B cell (primary cell): ENCODE measurements at regions not wholly inside any gene's neighbourhood (a gene's known extent, or its start where the extent isn't known, plus 50 kb on each side); places are given as distances from the start of the nearest gene placed in this dataset.

ENCODE experiments used
- ATAC-seq: fragments of 200-7000 bp; cut with Tn5 transposase; one replicate; pipeline ENCODE4 v1.10.0; 2021; ENCODE audit warnings: low read depth, mild to moderate bottlenecking, moderate number of reproducible peaks, moderate library complexity
- CTCF ChIA-PET: fragments of 350-600 bp; sonication (Branson Sonifier 250); formaldehyde crosslinking; loops from one replicate; lab custom pipeline; 2021; ENCODE audit warnings: antibody characterized with exemption, inconsistent platforms; lab: Charles Lee
- POLR2A ChIA-PET: fragments of 350-600 bp; sonication (Branson Sonifier 250); formaldehyde crosslinking; loops from one replicate; lab custom pipeline; 2021; ENCODE audit warnings: antibody characterized with exemption; lab: Charles Lee
- DNase-seq: peaks from one replicate; pipeline ENCODE4 v3.0.0; 2013
- H2AFZ ChIP-seq: 2 replicates; pipeline ENCODE4 v1.6.1; 2012; ENCODE audit warnings: mild to moderate bottlenecking, low read depth, low read length; ENCODE audit not compliant: insufficient read depth, poor library complexity, severe bottlenecking
- H3K27ac ChIP-seq, 2 donors: 1 replicate in 1 of 2; 2 replicates in 1 of 2; pipeline ENCODE4 v1.5.1; 2012 to 2013; ENCODE audit warnings: low read length in 2 of 2, mild to moderate bottlenecking in 2 of 2, moderate library complexity in 1 of 2
- H3K27me3 ChIP-seq, 4 experiments: fragments of 200-600 bp in 1 of 4; sonication (generic) in 1 of 4; replicated peaks in 1 of 4; 1 replicate in 2 of 4; 2 replicates in 2 of 4; pipeline versions ENCODE4 v1.6.1 to v1.7.0; 2013 to 2016; ENCODE audit warnings: low read length in 3 of 4, mild to moderate bottlenecking in 2 of 4, mixed read lengths in 1 of 4, moderate library complexity in 1 of 4; ENCODE audit not compliant: insufficient read depth in 4 of 4, control insufficient read depth in 3 of 4; ENCODE audit errors: control extremely low read depth in 1 of 4
- H3K36me3 ChIP-seq, 2 experiments: replicated peaks in 1 of 2; 1 replicate in 1 of 2; 2 replicates in 1 of 2; pipeline versions ENCODE4 v1.6.1 to v1.7.1; 2013; ENCODE audit warnings: low read length in 1 of 2; ENCODE audit not compliant: insufficient read depth in 2 of 2, control insufficient read depth in 1 of 2; ENCODE audit errors: control extremely low read depth in 1 of 2, extremely low read depth in 1 of 2
- H3K4me1 ChIP-seq, 2 donors: fragments of 200-600 bp in 1 of 2; sonication (generic) in 1 of 2; 1 replicate in 1 of 2; 2 replicates in 1 of 2; pipeline versions ENCODE4 v1.5.1 to v1.6.1; 2013 to 2017; ENCODE audit warnings: low read length in 2 of 2; ENCODE audit not compliant: control insufficient read depth in 2 of 2, insufficient read depth in 2 of 2
- H3K4me2 ChIP-seq: replicated peaks from 2 replicates; pipeline ENCODE3; 2012; ENCODE audit warnings: mild to moderate bottlenecking, low read depth, low read length; ENCODE audit not compliant: poor library complexity, severe bottlenecking
- H3K4me3 ChIP-seq, 5 experiments: fragments of 200-600 bp in 1 of 5; sonication (generic) in 1 of 5; 1 replicate in 3 of 5; 2 replicates in 2 of 5; pipeline versions ENCODE4 v1.5.1 to v1.7.0; 2011 to 2016; ENCODE audit warnings: low read length in 4 of 5, mild to moderate bottlenecking in 4 of 5, low read depth in 2 of 5, control low read depth in 1 of 5, moderate library complexity in 1 of 5; ENCODE audit not compliant: insufficient read depth in 1 of 5; ENCODE audit errors: control extremely low read depth in 1 of 5, extremely low read depth in 1 of 5
- H3K79me2 ChIP-seq: fragments of 200-600 bp; sonication (generic); one replicate; pipeline ENCODE4 v1.6.0; 2016; ENCODE audit warnings: low read length; ENCODE audit not compliant: control insufficient read depth, insufficient read depth
- H3K9ac ChIP-seq: fragments of 200-600 bp; sonication (generic); 2 replicates; pipeline ENCODE4 v1.6.1; 2017; ENCODE audit warnings: mild to moderate bottlenecking, low read length, moderate library complexity
- H3K9me3 ChIP-seq, 3 donors: one replicate each; pipeline versions ENCODE4 v1.6.1 to v1.7.1; 2013; ENCODE audit warnings: low read length in 2 of 3; ENCODE audit not compliant: control insufficient read depth in 2 of 3, insufficient read depth in 1 of 3; ENCODE audit errors: control extremely low read depth in 1 of 3
- H4K20me1 ChIP-seq: 2 replicates; pipeline ENCODE4 v1.6.0; 2012; ENCODE audit warnings: mild to moderate bottlenecking, low read length; ENCODE audit not compliant: insufficient read depth, control insufficient read depth, poor library complexity, severe bottlenecking
- H3K27ac Mint-ChIP-seq: one replicate; pipeline ENCODE4 v1.8.0; 2021; ENCODE audit warnings: mixed read lengths
- H3K27me3 Mint-ChIP-seq: one replicate; pipeline ENCODE4 v1.8.0; 2021; ENCODE audit warnings: mixed read lengths
- H3K4me1 Mint-ChIP-seq: one replicate; pipeline ENCODE4 v1.8.0; 2021; ENCODE audit warnings: mixed read lengths
- H3K4me3 Mint-ChIP-seq: one replicate; pipeline ENCODE4 v1.8.0; 2021; ENCODE audit warnings: mixed read lengths
- H3K9me3 Mint-ChIP-seq: one replicate; pipeline ENCODE4 v1.8.0; 2022; ENCODE audit warnings: mixed read lengths; ENCODE audit not compliant: insufficient read depth
- CTCF ChIP-seq: fragments of 200-600 bp; IDR thresholded peaks from one replicate; pipeline ENCODE4 v1.8.0; 2022; ENCODE audit warnings: antibody characterized with exemption, mild to moderate bottlenecking
- EZH2 ChIP-seq: IDR thresholded peaks from 2 replicates; pipeline ENCODE4 v1.6.1; 2012; ENCODE audit warnings: borderline replicate concordance, low read depth, mild to moderate bottlenecking, moderate library complexity, low read length; ENCODE audit not compliant: insufficient read depth, poor library complexity, severe bottlenecking
- WGBS: methylation state at CpG from one replicate; pipeline ENCODE4 v1.1.5; 2013; ENCODE audit warnings: missing lambda C conversion rate; ENCODE audit not compliant: insufficient coverage; 5-methylcytosine and 5-hydroxymethylcytosine counted together
- intact Hi-C: fragments of 100-400 bp; cut with micrococcal nuclease; formaldehyde crosslinking; loops from one replicate; pipeline ENCODE4 v1.10.0; 2022

- TF ChIP-seq EZH2: no peak
- Histone ChIP-seq H3K4me2 (no peak overlapping the region), H3K4me1 (no peaks in the 10 kb centered on the region), H2AFZ (no peak overlapping the region), H4K20me1 (no peaks in the 10 kb centered on the region), H3K27ac (no peak overlapping the region), H3K4me3 (no peak overlapping the region), H3K27me3 (no peaks in the 10 kb centered on the region), H3K36me3 (no peaks in the 10 kb centered on the region), H3K79me2 (no peaks in the 10 kb centered on the region), H3K9ac (no peak overlapping the region), H3K9me3 (peaks cover 0 to 9% (median 0%) of the 10 kb centered on the region in 3 donors)
- intact Hi-C loops: no loop called here
- H3K9me3 Mint-ChIP-seq: no peaks in the 10 kb centered on the region
- POLR2A ChIA-PET: no interaction called here
- H3K27ac Mint-ChIP-seq: no peak overlapping the region
- ATAC-seq: no peak
- CTCF ChIA-PET: no interaction called here
- peaks cover 4% of the 10 kb centered on the region for H3K4me1 Mint-ChIP-seq
- H3K4me3 Mint-ChIP-seq: no peak overlapping the region
- no peak for DNase-seq
- WGBS: 82% methylated on average over 6 of the region's 8 CpGs
- no peaks in the 10 kb centered on the region for H3K27me3 Mint-ChIP-seq
Observed at GRCh38 chr11:26150031-26150430, 181.9 kb upstream of the ANO3 start.

GRCh38 chr11:26158251-26158650 is 173.7 kb upstream of the ANO3 start:
- Histone ChIP-seq H3K4me1 (no peaks in the 10 kb centered on the region), H3K4me3 (no peak overlapping the region), H3K79me2 (no peaks in the 10 kb centered on the region), H3K9me3 (no peaks in the 10 kb centered on the region), H3K4me2 (no peak overlapping the region), H3K27ac (no peak overlapping the region), H3K36me3 (no peaks in the 10 kb centered on the region), H4K20me1 (no peaks in the 10 kb centered on the region), H3K27me3 (no peaks in the 10 kb centered on the region), H3K9ac (no peak overlapping the region), H2AFZ (no peak overlapping the region)
- TF ChIP-seq EZH2: no peak
- no peak for TF ChIP-seq CTCF
- ChIA-PET CTCF (no interaction called here), POLR2A (no interaction called here)
- Mint-ChIP-seq H3K27me3 (no peaks in the 10 kb centered on the region), H3K9me3 (no peaks in the 10 kb centered on the region), H3K4me1 (peaks cover 4% of the 10 kb centered on the region), H3K4me3 (no peak overlapping the region), H3K27ac (no peak overlapping the region)
- ATAC-seq (no peak), DNase-seq (no peak)
- no CpG with 5 or more reads among the region's 3 CpGs for WGBS
- intact Hi-C loops: no loop called here
